ENCODE measurements at regions not wholly inside any gene's neighbourhood (a gene's known extent, or its start where the extent isn't known, plus 50 kb on each side); places are given as distances from the start of the nearest gene placed in this dataset.

DNA sequence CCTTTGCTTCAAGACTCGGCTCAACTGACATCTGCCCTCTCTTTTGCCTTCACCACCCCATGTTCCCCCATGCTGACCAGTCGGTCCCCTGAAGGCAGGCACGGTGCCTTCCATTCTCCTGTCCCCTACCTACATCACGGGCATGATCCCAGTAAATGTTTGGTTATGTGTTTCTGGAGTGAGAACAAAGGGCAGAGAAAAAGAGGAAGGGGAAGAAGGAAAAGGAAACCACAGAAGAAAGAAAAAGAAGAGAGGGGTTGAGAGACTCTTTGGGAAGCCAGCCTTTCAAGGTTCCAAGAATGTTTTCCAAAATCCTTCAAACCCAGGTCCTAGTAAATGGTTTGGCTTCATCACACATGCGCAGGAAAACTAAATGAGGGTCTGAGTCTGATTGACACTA is 84.9 kb downstream of the CDC7 start:
- TF ChIP-seq, protein P1, sequence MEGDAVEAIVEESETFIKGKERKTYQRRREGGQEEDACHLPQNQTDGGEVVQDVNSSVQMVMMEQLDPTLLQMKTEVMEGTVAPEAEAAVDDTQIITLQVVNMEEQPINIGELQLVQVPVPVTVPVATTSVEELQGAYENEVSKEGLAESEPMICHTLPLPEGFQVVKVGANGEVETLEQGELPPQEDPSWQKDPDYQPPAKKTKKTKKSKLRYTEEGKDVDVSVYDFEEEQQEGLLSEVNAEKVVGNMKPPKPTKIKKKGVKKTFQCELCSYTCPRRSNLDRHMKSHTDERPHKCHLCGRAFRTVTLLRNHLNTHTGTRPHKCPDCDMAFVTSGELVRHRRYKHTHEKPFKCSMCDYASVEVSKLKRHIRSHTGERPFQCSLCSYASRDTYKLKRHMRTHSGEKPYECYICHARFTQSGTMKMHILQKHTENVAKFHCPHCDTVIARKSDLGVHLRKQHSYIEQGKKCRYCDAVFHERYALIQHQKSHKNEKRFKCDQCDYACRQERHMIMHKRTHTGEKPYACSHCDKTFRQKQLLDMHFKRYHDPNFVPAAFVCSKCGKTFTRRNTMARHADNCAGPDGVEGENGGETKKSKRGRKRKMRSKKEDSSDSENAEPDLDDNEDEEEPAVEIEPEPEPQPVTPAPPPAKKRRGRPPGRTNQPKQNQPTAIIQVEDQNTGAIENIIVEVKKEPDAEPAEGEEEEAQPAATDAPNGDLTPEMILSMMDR (IDR thresholded peaks at IDR 0.05), result no peak
- no peak for TF ChIP-seq ZFX (IDR thresholded peaks at IDR 0.05; ENCODE audit: borderline replicate concordance)

All from 22Rv1 (cell line).